C4-2B (cell line): ENCODE measurements at regions not wholly inside any gene's neighbourhood (a gene's known extent, or its start where the extent isn't known, plus 50 kb on each side); places are given as distances from the start of the nearest gene placed in this dataset.

Experiments
- H3K27ac ChIP-seq: fragments of 450-650 bp; 2 replicates; pipeline ENCODE4 v1.5.1; 2017
- CTCF ChIP-seq: fragments of 450-650 bp; conservative IDR thresholded peaks from 2 replicates; pipeline ENCODE4 v1.5.1; 2017; ENCODE audit warnings: mild to moderate bottlenecking
- ZFX ChIP-seq: fragments of 450-650 bp; IDR thresholded peaks from 2 replicates; pipeline ENCODE4 v1.6.1; 2017

GRCh38 chr9:130766021-130766926 lies 68.8 kb upstream of the ABL1 start:
- H3K27ac ChIP-seq = no peak overlapping the region
- TF ChIP-seq CTCF (no peak), ZFX (no peak)

- TF ChIP-seq ZFX (no peak), CTCF (no peak)
- H3K27ac ChIP-seq = no peak overlapping the region
Observed at GRCh38 chr9:130766927-130767307, 68.1 kb upstream of the ABL1 start.

GRCh38 chr9:130768265-130768664 lies 66.8 kb upstream of the ABL1 start:
- H3K27ac ChIP-seq = no peak overlapping the region
- no peak for TF ChIP-seq ZFX
- no peak for TF ChIP-seq CTCF

- H3K27ac ChIP-seq = no peak overlapping the region
- TF ChIP-seq ZFX (no peak), CTCF (no peak)
Observed at GRCh38 chr9:130768891-130769403, 66.1 kb upstream of the ABL1 start.

GRCh38 chr9:130770093-130770492 lies 65.0 kb upstream of the ABL1 start:
- no peak for TF ChIP-seq CTCF
- TF ChIP-seq ZFX = no peak
- no peak overlapping the region for H3K27ac ChIP-seq

GRCh38 chr9:130770679-130771442 lies 64.2 kb upstream of the ABL1 start:
- TF ChIP-seq CTCF (peak; percentile 86), ZFX (no peak)
- no peak overlapping the region for H3K27ac ChIP-seq

- TF ChIP-seq CTCF = no peak
- no peak for TF ChIP-seq ZFX
- no peak overlapping the region for H3K27ac ChIP-seq
Observed at GRCh38 chr9:130772185-130772584, 62.9 kb upstream of the ABL1 start.
